Osteoblast (primary cell): ENCODE measurements at regions not wholly inside any gene's neighbourhood (a gene's known extent, or its start where the extent isn't known, plus 50 kb on each side); places are given as distances from the start of the nearest gene placed in this dataset.

ENCODE experiments used
- DNase-seq: peaks from one replicate; pipeline ENCODE4 v3.0.0; 2011; ENCODE audit warnings: low spot score, mixed read lengths; ENCODE audit not compliant: insufficient read length; ENCODE audit errors: missing footprints
- H2AFZ ChIP-seq: 2 replicates; pipeline ENCODE4 v1.6.0; 2011; ENCODE audit warnings: mild to moderate bottlenecking, low read length
- H3K27ac ChIP-seq: 2 replicates; pipeline ENCODE4 v1.5.1; 2011; ENCODE audit warnings: mild to moderate bottlenecking, low read depth, low read length, moderate library complexity
- H3K27me3 ChIP-seq: 2 replicates; pipeline ENCODE4 v1.6.0; 2012; ENCODE audit warnings: mild to moderate bottlenecking, control low read depth, inconsistent platforms, low read length, moderate library complexity; ENCODE audit not compliant: insufficient read depth
- H3K36me3 ChIP-seq: 2 replicates; pipeline ENCODE4 v1.5.1; 2011; ENCODE audit warnings: mild to moderate bottlenecking, low read length, control low read depth, moderate library complexity; ENCODE audit not compliant: insufficient read depth
- H3K4me1 ChIP-seq: 2 replicates; pipeline ENCODE4 v1.5.1; 2011; ENCODE audit warnings: mild to moderate bottlenecking, low read length, control low read depth, moderate library complexity; ENCODE audit not compliant: insufficient read depth
- H3K4me2 ChIP-seq: 2 replicates; pipeline ENCODE4 v1.6.0; 2011; ENCODE audit warnings: mild to moderate bottlenecking, low read length; ENCODE audit not compliant: insufficient read depth
- H3K4me3 ChIP-seq: fragments of 200-600 bp; sonication (generic); 3 replicates; pipeline ENCODE4 v1.5.1; 2012; ENCODE audit warnings: mild to moderate bottlenecking, low read length, inconsistent platforms; ENCODE audit not compliant: insufficient read depth
- H3K79me2 ChIP-seq: 2 replicates; pipeline ENCODE4 v1.6.0; 2012; ENCODE audit warnings: mild to moderate bottlenecking, low read length, control low read depth, inconsistent platforms; ENCODE audit not compliant: insufficient read depth
- H3K9me3 ChIP-seq: 2 replicates; pipeline ENCODE4 v1.5.1; 2011; ENCODE audit warnings: low read depth, low read length, control low read depth
- H4K20me1 ChIP-seq: 2 replicates; pipeline ENCODE4 v1.6.0; 2012; ENCODE audit warnings: mild to moderate bottlenecking, low read length, control low read depth; ENCODE audit not compliant: insufficient read depth
- TF ChIP-seq, protein P1 (sequence below): IDR thresholded peaks from 2 replicates; pipeline ENCODE4 v1.5.1; 2011; ENCODE audit warnings: mild to moderate bottlenecking, low read depth, low read length, moderate library complexity; ENCODE audit errors: extremely low read depth

DNA sequence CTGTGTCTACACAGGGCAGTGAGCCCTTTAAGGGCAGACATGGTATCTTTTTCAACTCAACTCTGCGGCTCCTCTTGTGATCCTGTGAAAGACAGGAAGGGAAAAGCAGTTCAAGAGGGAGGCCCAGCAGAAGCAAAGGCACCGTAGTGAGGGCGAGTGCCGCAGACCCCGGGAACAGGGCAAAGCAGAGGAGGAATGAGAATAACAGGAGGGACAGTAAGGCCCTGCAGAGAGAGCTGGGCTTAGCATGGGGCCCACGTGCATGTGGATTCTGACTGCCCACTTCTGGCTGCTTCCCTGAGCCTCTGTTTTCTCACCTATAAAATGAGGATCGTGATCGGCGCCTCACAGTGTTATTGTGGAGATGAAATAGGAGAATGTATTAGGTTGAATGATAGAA is 409.3 kb downstream of the PTPRU start:
- TF ChIP-seq, protein P1, sequence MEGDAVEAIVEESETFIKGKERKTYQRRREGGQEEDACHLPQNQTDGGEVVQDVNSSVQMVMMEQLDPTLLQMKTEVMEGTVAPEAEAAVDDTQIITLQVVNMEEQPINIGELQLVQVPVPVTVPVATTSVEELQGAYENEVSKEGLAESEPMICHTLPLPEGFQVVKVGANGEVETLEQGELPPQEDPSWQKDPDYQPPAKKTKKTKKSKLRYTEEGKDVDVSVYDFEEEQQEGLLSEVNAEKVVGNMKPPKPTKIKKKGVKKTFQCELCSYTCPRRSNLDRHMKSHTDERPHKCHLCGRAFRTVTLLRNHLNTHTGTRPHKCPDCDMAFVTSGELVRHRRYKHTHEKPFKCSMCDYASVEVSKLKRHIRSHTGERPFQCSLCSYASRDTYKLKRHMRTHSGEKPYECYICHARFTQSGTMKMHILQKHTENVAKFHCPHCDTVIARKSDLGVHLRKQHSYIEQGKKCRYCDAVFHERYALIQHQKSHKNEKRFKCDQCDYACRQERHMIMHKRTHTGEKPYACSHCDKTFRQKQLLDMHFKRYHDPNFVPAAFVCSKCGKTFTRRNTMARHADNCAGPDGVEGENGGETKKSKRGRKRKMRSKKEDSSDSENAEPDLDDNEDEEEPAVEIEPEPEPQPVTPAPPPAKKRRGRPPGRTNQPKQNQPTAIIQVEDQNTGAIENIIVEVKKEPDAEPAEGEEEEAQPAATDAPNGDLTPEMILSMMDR, result no peak
- no peaks in the 10 kb centered on the region for H3K79me2 ChIP-seq
- H3K9me3 ChIP-seq, result no peaks in the 10 kb centered on the region
- no peaks in the 10 kb centered on the region for H4K20me1 ChIP-seq
- H3K4me1 ChIP-seq, result no peaks in the 10 kb centered on the region
- H3K27me3 ChIP-seq, result no peaks in the 10 kb centered on the region
- no peak overlapping the region for H3K27ac ChIP-seq
- no peaks in the 10 kb centered on the region for H3K36me3 ChIP-seq
- no peak for DNase-seq
- H3K4me3 ChIP-seq, result no peak overlapping the region
- H2AFZ ChIP-seq, result no peak overlapping the region
- no peak overlapping the region for H3K4me2 ChIP-seq

DNA sequence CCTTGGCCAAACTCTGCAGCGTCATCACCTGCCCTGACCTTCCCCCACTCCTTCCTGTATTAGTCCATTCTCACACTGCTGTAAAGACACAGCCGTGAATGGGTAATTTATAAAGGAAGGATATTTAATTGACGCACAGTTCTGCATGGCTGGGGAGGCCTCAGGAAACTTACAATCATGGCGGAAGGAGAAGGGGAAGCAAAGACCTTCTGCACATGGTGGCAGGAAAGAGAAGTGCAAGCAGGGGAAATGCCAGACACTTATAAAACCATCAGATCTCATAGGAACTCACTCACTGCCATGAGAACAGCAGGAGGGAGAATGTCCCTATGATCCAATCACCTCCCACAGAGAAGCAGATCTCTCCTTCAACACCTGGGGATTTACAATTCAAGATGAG is 408.5 kb downstream of the PTPRU start:
- Histone ChIP-seq H3K79me2 (no peaks in the 10 kb centered on the region), H3K9me3 (no peaks in the 10 kb centered on the region), H3K27ac (no peak overlapping the region), H3K4me2 (no peak overlapping the region), H3K4me1 (peaks cover 7% of the 10 kb centered on the region), H3K36me3 (no peaks in the 10 kb centered on the region), H3K4me3 (no peak overlapping the region), H4K20me1 (no peaks in the 10 kb centered on the region), H2AFZ (no peak overlapping the region), H3K27me3 (no peaks in the 10 kb centered on the region)
- TF ChIP-seq, protein P1, result no peak
- DNase-seq, result no peak

DNA sequence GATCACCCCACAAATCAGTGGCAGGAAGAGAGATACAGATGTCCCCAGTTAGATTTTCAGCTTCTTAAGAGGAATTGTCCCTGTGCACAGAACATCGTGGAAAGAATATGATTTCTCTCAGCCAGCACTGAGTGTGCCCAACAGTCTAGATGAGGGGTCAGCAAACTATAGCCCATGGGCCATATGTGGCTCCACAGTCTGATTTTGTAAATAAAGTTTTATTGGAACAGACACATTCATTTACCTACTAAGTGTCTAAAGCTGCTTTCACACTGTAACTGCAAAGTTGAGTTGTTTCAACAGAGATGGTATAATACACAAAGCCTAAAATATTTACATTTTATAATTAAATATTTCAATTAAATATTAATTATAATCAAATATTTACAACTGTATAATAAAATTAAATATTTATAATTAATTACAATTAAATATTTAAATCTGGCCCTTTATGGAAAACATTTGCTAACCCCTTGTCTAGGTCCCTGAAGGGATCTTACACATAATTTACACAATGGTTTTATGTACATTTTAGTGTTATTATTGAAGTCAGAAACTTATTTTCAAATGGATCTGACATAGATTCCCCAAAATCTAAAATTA is 407.6 kb downstream of the PTPRU start:
- Histone ChIP-seq H4K20me1 (no peaks in the 10 kb centered on the region), H2AFZ (no peak overlapping the region), H3K4me2 (no peak overlapping the region), H3K36me3 (no peaks in the 10 kb centered on the region), H3K4me3 (no peak overlapping the region), H3K9me3 (no peaks in the 10 kb centered on the region), H3K4me1 (peaks cover 8% of the 10 kb centered on the region), H3K27ac (no peak overlapping the region), H3K27me3 (no peaks in the 10 kb centered on the region), H3K79me2 (no peaks in the 10 kb centered on the region)
- DNase-seq, result no peak
- TF ChIP-seq, protein P1, result no peak

DNA sequence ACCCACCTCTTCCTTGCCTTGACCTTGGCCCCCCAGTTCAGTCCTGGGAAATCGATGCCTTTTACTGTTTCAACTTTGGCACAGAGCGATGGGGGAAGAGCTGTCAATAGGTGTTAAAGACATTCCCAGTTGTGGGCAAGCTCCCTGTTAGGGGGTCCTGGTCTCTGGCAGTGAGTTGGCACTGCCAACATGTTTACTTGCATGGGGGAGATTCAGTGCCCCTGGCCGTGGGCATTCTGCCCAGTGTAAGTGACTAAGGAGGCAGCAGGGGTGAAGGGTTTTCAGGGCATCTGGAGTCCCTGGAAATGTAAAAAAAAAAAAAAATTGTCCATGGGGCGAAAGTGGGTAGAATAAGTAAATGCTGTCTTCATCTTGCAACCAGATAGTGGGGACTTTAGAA is 407.0 kb downstream of the PTPRU start:
- no peak overlapping the region for H3K4me3 ChIP-seq
- no peak for DNase-seq
- H3K9me3 ChIP-seq, result no peaks in the 10 kb centered on the region
- no peaks in the 10 kb centered on the region for H3K79me2 ChIP-seq
- H3K27ac ChIP-seq, result no peak overlapping the region
- no peaks in the 10 kb centered on the region for H4K20me1 ChIP-seq
- TF ChIP-seq, protein P1, result no peak
- no peak overlapping the region for H2AFZ ChIP-seq
- peaks cover 8% of the 10 kb centered on the region for H3K4me1 ChIP-seq
- H3K4me2 ChIP-seq, result no peak overlapping the region
- no peaks in the 10 kb centered on the region for H3K27me3 ChIP-seq
- H3K36me3 ChIP-seq, result no peaks in the 10 kb centered on the region
